ENCODE measurements at regions not wholly inside any gene's neighbourhood (a gene's known extent, or its start where the extent isn't known, plus 50 kb on each side); places are given as distances from the start of the nearest gene placed in this dataset.
A peak's percentile ranks its signal among the peaks of the same experiment; 100 is the strongest.

DNA sequence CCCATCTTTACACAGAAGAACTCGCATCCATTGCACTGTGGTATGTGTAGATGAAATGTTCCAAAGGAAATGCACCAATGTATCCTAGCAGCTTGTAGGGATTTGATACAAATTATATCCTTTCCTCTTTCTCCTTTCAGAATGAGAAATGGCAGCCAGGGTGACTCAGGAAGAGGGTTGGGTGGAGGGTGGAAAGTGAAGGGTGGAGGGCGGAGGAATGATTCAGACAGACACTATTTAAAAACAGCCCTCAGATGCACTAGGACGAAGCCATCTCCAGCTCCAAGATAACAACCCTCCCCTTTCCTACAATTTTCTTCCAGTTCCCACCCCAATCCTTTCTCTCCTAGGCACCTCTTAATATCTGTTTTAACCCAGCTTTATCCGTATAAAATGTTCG lies 96.2 kb upstream of the STK39 start:
- ATAC-seq = no peak
- RAD21 ChIA-PET (ENCODE audit: low non-redundant PET in 1 of 2, low total read pairs in 2 of 2, uncharacterized antibody in 2 of 2, unreplicated experiment in 2 of 2) = no interaction called here
- POLR2A ChIA-PET = no interaction called here
- CTCF ChIA-PET = no interaction called here
- H3K27ac ChIP-seq (ENCODE audit: low read depth, low read length) = no peak overlapping the region
- no peak overlapping the region for H3K4me3 ChIP-seq (replicated peaks in 1 of 2; ENCODE audit: low read depth in 1 of 2, low read length in 2 of 2)
- 0 out of 2 replicates have a peak overlapping the region, but pooled peaks have one; percentile 5 for H3K4me2 ChIP-seq (ENCODE audit: low read length)
- H4K20me1 ChIP-seq (ENCODE audit: insufficient read depth) = no peaks in the 10 kb centered on the region
- H3K4me1 ChIP-seq (ENCODE audit: control insufficient read depth in 1 of 2, insufficient read depth in 2 of 2, low read length in 2 of 2) = peaks cover 0 to 19% of the 10 kb centered on the region in 2 experiments; a peak in 2 of 4 replicates
- no peaks in the 10 kb centered on the region for H3K79me2 ChIP-seq (ENCODE audit: insufficient read depth, low read length)
- H3K9me2 ChIP-seq (ENCODE audit: insufficient read depth) = no peaks in the 10 kb centered on the region
- no peak for TF ChIP-seq TCF7L2 (IDR thresholded peaks at IDR 0.05; ENCODE audit: borderline replicate concordance, extremely low read depth, insufficient read depth, insufficient read length)
- no peak for TF ChIP-seq FOSL1 (IDR thresholded peaks at IDR 0.05; ENCODE audit: low read depth)
- TF ChIP-seq, protein P1, sequence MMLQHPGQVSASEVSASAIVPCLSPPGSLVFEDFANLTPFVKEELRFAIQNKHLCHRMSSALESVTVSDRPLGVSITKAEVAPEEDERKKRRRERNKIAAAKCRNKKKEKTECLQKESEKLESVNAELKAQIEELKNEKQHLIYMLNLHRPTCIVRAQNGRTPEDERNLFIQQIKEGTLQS (IDR thresholded peaks at IDR 0.05) = no peak
- TF ChIP-seq, protein P2, sequence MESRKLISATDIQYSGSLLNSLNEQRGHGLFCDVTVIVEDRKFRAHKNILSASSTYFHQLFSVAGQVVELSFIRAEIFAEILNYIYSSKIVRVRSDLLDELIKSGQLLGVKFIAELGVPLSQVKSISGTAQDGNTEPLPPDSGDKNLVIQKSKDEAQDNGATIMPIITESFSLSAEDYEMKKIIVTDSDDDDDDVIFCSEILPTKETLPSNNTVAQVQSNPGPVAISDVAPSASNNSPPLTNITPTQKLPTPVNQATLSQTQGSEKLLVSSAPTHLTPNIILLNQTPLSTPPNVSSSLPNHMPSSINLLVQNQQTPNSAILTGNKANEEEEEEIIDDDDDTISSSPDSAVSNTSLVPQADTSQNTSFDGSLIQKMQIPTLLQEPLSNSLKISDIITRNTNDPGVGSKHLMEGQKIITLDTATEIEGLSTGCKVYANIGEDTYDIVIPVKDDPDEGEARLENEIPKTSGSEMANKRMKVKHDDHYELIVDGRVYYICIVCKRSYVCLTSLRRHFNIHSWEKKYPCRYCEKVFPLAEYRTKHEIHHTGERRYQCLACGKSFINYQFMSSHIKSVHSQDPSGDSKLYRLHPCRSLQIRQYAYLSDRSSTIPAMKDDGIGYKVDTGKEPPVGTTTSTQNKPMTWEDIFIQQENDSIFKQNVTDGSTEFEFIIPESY (IDR thresholded peaks at IDR 0.05; ENCODE audit: extremely low read depth, insufficient replicate concordance, low read length) = no peak
- TF ChIP-seq, protein P3, sequence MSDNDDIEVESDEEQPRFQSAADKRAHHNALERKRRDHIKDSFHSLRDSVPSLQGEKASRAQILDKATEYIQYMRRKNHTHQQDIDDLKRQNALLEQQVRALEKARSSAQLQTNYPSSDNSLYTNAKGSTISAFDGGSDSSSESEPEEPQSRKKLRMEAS (IDR thresholded peaks at IDR 0.05) = no peak
- no peak for TF ChIP-seq EGR1 (IDR thresholded peaks at IDR 0.05; ENCODE audit: low read depth)
- no peak for TF ChIP-seq SIN3A (IDR thresholded peaks at IDR 0.05; ENCODE audit: low read depth)
- TF ChIP-seq EZH2phosphoT487 (IDR thresholded peaks at IDR 0.05; ENCODE audit: borderline replicate concordance) = no peak
- TF ChIP-seq EZH2 (IDR thresholded peaks at IDR 0.05) = no peak
- TF ChIP-seq POLR2AphosphoS5 (IDR thresholded peaks at IDR 0.05; ENCODE audit: low read depth, low read length) = no peak
- TF ChIP-seq JUND (IDR thresholded peaks at IDR 0.05) = no peak
- no peak for TF ChIP-seq ELF1 (IDR thresholded peaks at IDR 0.05; ENCODE audit: borderline replicate concordance, low read depth)
- BruUV-seq (replicated peaks) = no TSS peak
- no peaks in the 10 kb centered on the region for H3K9me3 ChIP-seq (ENCODE audit: control insufficient read depth in 1 of 2, insufficient read depth in 1 of 2, low read depth in 1 of 2, low read length in 2 of 2)
- intact Hi-C loops (cut with micrococcal nuclease) = no loop called here
- H3K36me3 ChIP-seq (ENCODE audit: control insufficient read depth in 1 of 2, insufficient read depth in 2 of 2, low read length in 2 of 2) = no peaks in the 10 kb centered on the region
- no peak overlapping the region for H2AFZ ChIP-seq (ENCODE audit: low read depth, low read length, poor library complexity, severe bottlenecking)
- no peaks in the 10 kb centered on the region for H3K27me3 ChIP-seq (ENCODE audit: insufficient read depth, low read length)
- no peak for DNase-seq (ENCODE audit: low read depth, low spot score)
- no peak overlapping the region for H3K9ac ChIP-seq (ENCODE audit: low read length)

All from HCT116 (cell line).